ENCODE measurements at regions not wholly inside any gene's neighbourhood (a gene's known extent, or its start where the extent isn't known, plus 50 kb on each side); places are given as distances from the start of the nearest gene placed in this dataset.

- TF ChIP-seq, protein P1, sequence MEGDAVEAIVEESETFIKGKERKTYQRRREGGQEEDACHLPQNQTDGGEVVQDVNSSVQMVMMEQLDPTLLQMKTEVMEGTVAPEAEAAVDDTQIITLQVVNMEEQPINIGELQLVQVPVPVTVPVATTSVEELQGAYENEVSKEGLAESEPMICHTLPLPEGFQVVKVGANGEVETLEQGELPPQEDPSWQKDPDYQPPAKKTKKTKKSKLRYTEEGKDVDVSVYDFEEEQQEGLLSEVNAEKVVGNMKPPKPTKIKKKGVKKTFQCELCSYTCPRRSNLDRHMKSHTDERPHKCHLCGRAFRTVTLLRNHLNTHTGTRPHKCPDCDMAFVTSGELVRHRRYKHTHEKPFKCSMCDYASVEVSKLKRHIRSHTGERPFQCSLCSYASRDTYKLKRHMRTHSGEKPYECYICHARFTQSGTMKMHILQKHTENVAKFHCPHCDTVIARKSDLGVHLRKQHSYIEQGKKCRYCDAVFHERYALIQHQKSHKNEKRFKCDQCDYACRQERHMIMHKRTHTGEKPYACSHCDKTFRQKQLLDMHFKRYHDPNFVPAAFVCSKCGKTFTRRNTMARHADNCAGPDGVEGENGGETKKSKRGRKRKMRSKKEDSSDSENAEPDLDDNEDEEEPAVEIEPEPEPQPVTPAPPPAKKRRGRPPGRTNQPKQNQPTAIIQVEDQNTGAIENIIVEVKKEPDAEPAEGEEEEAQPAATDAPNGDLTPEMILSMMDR (IDR thresholded peaks at IDR 0.05), result no peak
- TF ChIP-seq POLR2A (IDR thresholded peaks at IDR 0.05), result no peak
Measured at GRCh38 chr17:54836723-54837462, 63.8 kb upstream of the TOM1L1 start.

Data from right lobe of liver (tissue), 4 donors.